HG03432 (cell line): ENCODE measurements at regions not wholly inside any gene's neighbourhood (a gene's known extent, or its start where the extent isn't known, plus 50 kb on each side); places are given as distances from the start of the nearest gene placed in this dataset.

ENCODE experiments used
- ATAC-seq: cut with Tn5 transposase; IDR thresholded peaks from one replicate; pipeline ENCODE4 v1.9.1; 2021; ENCODE audit warnings: mild to moderate bottlenecking, moderate library complexity; ENCODE audit not compliant: unreplicated experiment

- ATAC-seq, result no peak
These were observed 349.9 kb downstream of the RPS24 start for GRCh38 chr10:78383378-78384048.

- ATAC-seq, result no peak
These were observed 350.4 kb downstream of the RPS24 start for GRCh38 chr10:78384049-78384431.

GRCh38 chr10:78385599-78385998 lies 351.9 kb downstream of the RPS24 start:
- ATAC-seq, result no peak

GRCh38 chr10:78386509-78386908 lies 352.8 kb downstream of the RPS24 start:
- no peak for ATAC-seq

- no peak for ATAC-seq
These were observed 354.8 kb downstream of the RPS24 start for GRCh38 chr10:78388331-78389050.

- ATAC-seq, result no peak
These were observed 355.8 kb downstream of the RPS24 start for GRCh38 chr10:78389419-78389818.

- no peak for ATAC-seq
These were observed 356.4 kb downstream of the RPS24 start for GRCh38 chr10:78390051-78390450.

GRCh38 chr10:78390817-78391216 lies 357.2 kb downstream of the RPS24 start:
- no peak for ATAC-seq

GRCh38 chr10:78391585-78391984 lies 357.9 kb downstream of the RPS24 start:
- ATAC-seq, result no peak

- no peak for ATAC-seq
These were observed 358.5 kb downstream of the RPS24 start for GRCh38 chr10:78392197-78392596.

- no peak for ATAC-seq
These were observed 359.4 kb downstream of the RPS24 start for GRCh38 chr10:78393094-78393493.

- ATAC-seq, result no peak
These were observed 360.4 kb downstream of the RPS24 start for GRCh38 chr10:78394047-78394446.

GRCh38 chr10:78395162-78395561 lies 361.5 kb downstream of the RPS24 start:
- ATAC-seq, result no peak

GRCh38 chr10:78396754-78397153 lies 363.1 kb downstream of the RPS24 start:
- ATAC-seq, result no peak

GRCh38 chr10:78397786-78398185 lies 364.1 kb downstream of the RPS24 start:
- no peak for ATAC-seq

- no peak for ATAC-seq
These were observed 364.7 kb downstream of the RPS24 start for GRCh38 chr10:78398382-78398781.

GRCh38 chr10:78401624-78402367 lies 368.1 kb downstream of the RPS24 start:
- no peak for ATAC-seq

GRCh38 chr10:78402591-78402990 lies 368.9 kb downstream of the RPS24 start:
- ATAC-seq, result no peak

GRCh38 chr10:78403781-78404180 lies 370.1 kb downstream of the RPS24 start:
- ATAC-seq, result no peak

- ATAC-seq, result no peak
These were observed 370.6 kb downstream of the RPS24 start for GRCh38 chr10:78404296-78404695.

- ATAC-seq, result no peak
These were observed 371.6 kb downstream of the RPS24 start for GRCh38 chr10:78405231-78405630.

- ATAC-seq, result no peak
These were observed 372.1 kb downstream of the RPS24 start for GRCh38 chr10:78405736-78406135.
